ENCODE measurements at regions not wholly inside any gene's neighbourhood (a gene's known extent, or its start where the extent isn't known, plus 50 kb on each side); places are given as distances from the start of the nearest gene placed in this dataset.

DNA sequence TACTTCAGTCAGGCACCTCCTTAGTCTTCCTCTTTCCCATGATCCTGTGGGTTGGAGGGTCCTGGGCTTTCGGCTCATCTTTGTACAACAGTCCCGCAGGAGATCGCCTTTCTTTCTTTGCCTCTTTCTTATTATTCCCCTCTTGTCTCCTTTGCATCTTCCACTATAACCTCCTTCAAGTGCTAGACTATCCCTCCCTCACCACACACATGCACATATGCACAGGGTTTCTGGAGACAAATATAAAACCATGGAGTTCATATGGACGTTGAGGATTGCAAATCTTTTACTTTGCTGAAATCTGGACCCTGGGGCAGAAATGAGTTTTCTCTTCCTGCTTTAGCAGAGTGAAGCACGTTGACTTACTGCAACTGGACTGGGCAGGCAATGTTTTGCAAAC is 80.3 kb downstream of the TMEM17 start:
- TF ChIP-seq, protein P1, sequence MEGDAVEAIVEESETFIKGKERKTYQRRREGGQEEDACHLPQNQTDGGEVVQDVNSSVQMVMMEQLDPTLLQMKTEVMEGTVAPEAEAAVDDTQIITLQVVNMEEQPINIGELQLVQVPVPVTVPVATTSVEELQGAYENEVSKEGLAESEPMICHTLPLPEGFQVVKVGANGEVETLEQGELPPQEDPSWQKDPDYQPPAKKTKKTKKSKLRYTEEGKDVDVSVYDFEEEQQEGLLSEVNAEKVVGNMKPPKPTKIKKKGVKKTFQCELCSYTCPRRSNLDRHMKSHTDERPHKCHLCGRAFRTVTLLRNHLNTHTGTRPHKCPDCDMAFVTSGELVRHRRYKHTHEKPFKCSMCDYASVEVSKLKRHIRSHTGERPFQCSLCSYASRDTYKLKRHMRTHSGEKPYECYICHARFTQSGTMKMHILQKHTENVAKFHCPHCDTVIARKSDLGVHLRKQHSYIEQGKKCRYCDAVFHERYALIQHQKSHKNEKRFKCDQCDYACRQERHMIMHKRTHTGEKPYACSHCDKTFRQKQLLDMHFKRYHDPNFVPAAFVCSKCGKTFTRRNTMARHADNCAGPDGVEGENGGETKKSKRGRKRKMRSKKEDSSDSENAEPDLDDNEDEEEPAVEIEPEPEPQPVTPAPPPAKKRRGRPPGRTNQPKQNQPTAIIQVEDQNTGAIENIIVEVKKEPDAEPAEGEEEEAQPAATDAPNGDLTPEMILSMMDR (IDR thresholded peaks at IDR 0.05): no peak
- no peak for TF ChIP-seq POLR2A (IDR thresholded peaks at IDR 0.05)

Data from Peyer's patch (tissue), 4 donors.